ENCODE measurements at regions not wholly inside any gene's neighbourhood (a gene's known extent, or its start where the extent isn't known, plus 50 kb on each side); places are given as distances from the start of the nearest gene placed in this dataset.

DNA sequence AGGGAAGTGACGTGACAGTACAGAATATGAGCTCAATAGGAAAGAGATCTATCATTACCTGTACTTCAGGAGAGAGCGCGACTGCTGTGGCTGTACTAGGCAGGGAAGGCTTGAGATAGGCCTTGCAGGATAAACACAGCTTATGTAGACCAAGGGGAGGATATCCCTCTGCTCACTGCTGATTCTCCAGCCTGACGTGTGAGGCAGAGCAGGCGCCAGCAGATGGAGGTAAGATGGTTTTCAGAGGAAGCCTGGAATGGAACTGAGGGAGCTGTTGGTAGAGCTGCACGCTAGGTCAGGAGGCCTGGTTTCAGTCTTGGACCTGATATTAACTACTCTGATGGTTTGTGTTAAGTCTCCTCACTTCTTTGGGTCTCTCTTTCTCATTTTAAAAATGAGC, 291.4 kb downstream of the YTHDC2 start:
- DNase-seq: no peak

GRCh38 chr5:113806250-113806649, 292.8 kb downstream of the YTHDC2 start:
- DNase-seq: no peak

- no peak for DNase-seq
Measured at GRCh38 chr5:113806904-113807303, 293.4 kb downstream of the YTHDC2 start.

DNA sequence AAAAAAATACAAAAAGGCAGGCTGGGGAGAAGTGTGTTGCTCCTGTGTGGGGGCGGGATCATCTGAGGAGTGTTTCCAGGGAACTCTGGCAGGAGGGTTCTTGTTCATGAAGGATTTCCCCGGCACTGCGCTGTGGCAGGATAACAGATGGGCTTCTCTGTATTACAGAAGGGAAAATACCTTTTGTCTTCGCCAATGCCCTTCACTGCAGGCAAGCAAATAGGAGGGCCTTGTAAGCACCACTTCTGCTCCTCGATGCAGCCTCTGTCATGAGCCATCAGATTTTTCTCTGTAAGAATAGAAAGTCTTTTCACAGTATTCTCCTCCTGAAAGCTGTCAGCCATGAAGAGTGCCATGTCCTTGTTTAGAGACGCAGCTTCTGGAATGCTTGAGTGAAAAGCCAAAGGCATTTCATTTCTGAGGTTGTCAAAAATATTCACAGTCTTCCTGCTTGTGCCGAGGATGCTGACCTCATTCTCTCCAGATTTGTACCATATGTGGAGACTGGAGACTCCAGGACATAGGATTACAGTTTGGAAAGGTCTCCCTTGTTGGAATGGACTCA, 294.0 kb downstream of the YTHDC2 start:
- DNase-seq: peak in 1 of 2 experiments; percentile 29

GRCh38 chr5:113808956-113809355, 295.5 kb downstream of the YTHDC2 start:
- no peak for DNase-seq

GRCh38 chr5:113809626-113810025, 296.1 kb downstream of the YTHDC2 start:
- DNase-seq: no peak

DNA sequence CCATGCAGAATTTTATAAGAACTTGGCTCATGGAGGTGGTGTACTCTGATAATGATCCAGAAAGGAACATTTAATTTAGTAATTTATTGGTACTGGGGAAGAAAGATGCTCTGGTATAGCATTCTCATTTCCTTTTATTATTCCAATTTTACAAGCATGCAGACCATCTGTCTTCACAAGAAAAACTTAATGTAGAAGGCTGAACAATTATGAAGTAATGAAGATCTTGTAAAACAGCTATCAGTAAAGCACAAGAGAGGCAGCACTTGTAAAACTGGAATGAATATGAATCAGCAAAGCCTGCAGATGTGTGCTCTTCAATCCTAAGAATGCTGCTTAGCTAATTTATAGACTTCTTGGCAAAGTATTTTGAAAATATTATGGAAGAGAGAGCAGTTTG, 300.0 kb downstream of the YTHDC2 start:
- DNase-seq: no peak

- DNase-seq: no peak
Measured at GRCh38 chr5:113817683-113818082, 304.2 kb downstream of the YTHDC2 start.

- DNase-seq: no peak
Measured at GRCh38 chr5:113823696-113824095, 310.2 kb downstream of the YTHDC2 start.

- DNase-seq: no peak
Measured at GRCh38 chr5:113824307-113824706, 310.8 kb downstream of the YTHDC2 start.

GRCh38 chr5:113825176-113825575, 311.7 kb downstream of the YTHDC2 start:
- no peak for DNase-seq

DNA sequence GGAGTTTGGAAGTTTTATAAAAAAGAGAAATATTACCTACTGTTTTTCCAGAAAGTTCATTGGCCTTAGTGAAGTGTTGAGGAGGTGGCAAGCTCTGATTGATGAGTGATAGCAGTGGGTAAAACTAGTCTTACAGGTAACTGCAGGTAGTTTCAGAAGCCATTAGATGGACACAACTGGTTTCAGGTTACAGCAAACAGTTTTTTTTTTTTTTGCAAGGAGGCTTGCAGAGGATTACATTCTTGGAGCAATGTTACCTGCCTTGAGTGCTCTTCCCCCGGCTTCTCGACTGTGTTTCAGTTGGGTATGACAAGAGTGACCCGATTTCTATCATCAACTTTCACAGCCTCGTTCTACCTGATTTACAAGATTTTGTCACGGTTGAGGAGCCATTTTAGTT, 333.4 kb downstream of the YTHDC2 start:
- no peak for DNase-seq

- DNase-seq: no peak
Measured at GRCh38 chr5:113864437-113864836, 350.9 kb downstream of the YTHDC2 start.

GRCh38 chr5:113866763-113867162, 353.3 kb downstream of the YTHDC2 start:
- DNase-seq: no peak

DNA sequence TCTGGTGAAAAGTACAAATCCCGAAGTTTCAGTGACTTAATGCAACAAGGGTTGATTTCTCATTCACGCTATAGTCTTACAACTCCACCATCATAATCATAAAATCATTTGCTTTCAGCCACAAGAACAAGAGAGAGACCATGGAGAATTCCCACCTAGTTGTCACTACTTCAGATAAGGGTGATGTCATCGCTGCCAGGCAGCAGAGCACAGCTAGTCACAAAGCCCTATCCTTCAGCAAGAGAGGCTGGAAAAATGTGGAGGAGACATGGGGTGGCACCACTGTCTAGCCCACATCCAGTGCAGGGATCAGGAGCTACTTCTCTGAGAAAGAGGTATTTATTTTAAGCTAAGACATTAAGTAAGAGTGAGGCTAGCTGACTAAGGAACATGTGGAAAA, 356.1 kb downstream of the YTHDC2 start:
- DNase-seq: no peak

GRCh38 chr5:113871972-113872371, 358.5 kb downstream of the YTHDC2 start:
- no peak for DNase-seq

GRCh38 chr5:113875096-113875495, 361.6 kb downstream of the YTHDC2 start:
- DNase-seq: no peak

- no peak for DNase-seq
Measured at GRCh38 chr5:113891491-113891890, 378.0 kb downstream of the YTHDC2 start.

GRCh38 chr5:113896789-113897188, 383.3 kb downstream of the YTHDC2 start:
- DNase-seq: no peak

- DNase-seq: no peak
Measured at GRCh38 chr5:113897748-113898147, 384.3 kb downstream of the YTHDC2 start.

GRCh38 chr5:113900141-113900540, 386.6 kb downstream of the YTHDC2 start:
- no peak for DNase-seq

GRCh38 chr5:113900816-113901215, 387.3 kb downstream of the YTHDC2 start:
- DNase-seq: no peak

GRCh38 chr5:113901718-113902117, 388.2 kb downstream of the YTHDC2 start:
- no peak for DNase-seq

DNA sequence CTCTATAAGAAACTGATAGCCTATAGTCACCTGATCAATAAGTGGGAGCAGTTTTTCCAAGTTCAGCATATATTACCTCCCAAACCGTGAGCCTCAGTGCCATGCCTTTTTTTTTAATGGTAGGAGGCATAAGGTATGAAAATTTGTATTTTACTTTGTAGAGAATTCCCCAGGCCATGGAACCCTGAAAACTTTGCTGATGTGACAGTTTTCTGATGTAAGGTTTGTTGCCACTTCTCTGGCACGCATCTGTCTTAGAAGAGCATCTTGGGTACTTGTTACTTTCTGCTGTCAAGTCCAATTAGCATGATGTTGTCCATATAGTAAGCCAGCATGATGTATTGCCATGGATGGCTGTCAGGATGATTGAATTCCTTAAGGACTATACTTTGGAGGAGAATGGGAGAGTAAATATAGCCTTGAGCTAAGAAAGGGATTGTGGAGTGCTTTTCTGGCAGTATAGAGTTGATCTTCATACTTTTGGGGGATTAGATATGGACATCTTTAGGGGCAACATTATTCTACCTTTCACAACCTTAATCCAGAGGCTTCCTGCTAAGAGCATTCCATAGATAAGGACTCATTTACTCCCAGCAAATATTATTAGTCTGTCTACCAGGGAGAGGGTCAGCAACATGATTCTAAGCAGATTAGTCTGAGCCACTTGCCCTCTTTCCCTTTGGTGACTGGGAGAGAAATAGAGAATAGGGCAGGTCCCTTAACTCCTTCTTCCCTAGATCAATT, 389.6 kb downstream of the YTHDC2 start:
- DNase-seq: no peak

DNA sequence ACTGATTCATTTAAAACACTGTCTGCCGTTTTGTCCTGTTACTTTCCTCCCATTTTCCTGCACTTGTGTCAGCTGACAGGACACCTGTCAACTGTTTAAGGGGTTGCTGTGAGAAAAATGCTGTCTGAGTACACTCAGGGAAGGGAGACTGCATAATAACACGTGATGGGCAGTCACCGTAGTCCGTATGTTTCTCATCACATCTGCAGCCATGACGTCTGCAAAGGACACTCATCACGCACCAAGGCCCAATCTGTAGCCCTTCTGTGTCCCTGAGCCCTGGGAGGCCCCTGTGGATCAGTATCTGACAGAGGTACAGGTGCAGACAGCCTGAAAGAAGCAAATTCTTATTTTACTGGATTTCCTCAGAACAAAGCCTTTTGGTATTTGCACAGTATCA, 396.3 kb downstream of the YTHDC2 start:
- no peak for DNase-seq
